ENCODE measurements at regions not wholly inside any gene's neighbourhood (a gene's known extent, or its start where the extent isn't known, plus 50 kb on each side); places are given as distances from the start of the nearest gene placed in this dataset.

- Histone ChIP-seq H3K4me3 (ENCODE audit: low read depth, low read length) (no peak overlapping the region), H3K4me1 (ENCODE audit: control insufficient read depth, insufficient read depth, low read length) (peaks cover 3% of the 10 kb centered on the region; the same call in 1 of the 2 replicates), H3K27ac (ENCODE audit: extremely low read depth, low read depth, low read length) (no peak overlapping the region), H3K36me3 (ENCODE audit: control insufficient read depth in 2 of 2, insufficient read depth in 1 of 2, low read length in 2 of 2) (no peaks in the 10 kb centered on the region), H3K9me3 (ENCODE audit: control insufficient read depth, insufficient read depth, low read depth, low read length) (peaks cover 2% of the 10 kb centered on the region; the same call in 1 of the 2 replicates)
- ChIA-PET POLR2A (no interaction called here), CTCF (no interaction called here)
- TF ChIP-seq ZBTB48 (tag by site-specific recombination; IDR thresholded peaks at IDR 0.05), result no peak
- TF ChIP-seq ZNF701 (tag by site-specific recombination; IDR thresholded peaks at IDR 0.05), result no peak
- TF ChIP-seq ZNF510 (tag by site-specific recombination; IDR thresholded peaks at IDR 0.05; ENCODE audit: insufficient replicate concordance), result no peak
- TF ChIP-seq ZNF433 (tag by site-specific recombination; IDR thresholded peaks at IDR 0.05; ENCODE audit: low read depth), result no peak
- no peak for TF ChIP-seq ZNF571 (tag by site-specific recombination; IDR thresholded peaks at IDR 0.05)
- TF ChIP-seq ZNF707 (tag by site-specific recombination; IDR thresholded peaks at IDR 0.05), result no peak
- no peak for TF ChIP-seq SP7 (tag by site-specific recombination; IDR thresholded peaks at IDR 0.05)
- no peak for TF ChIP-seq ZNF423 (tag by site-specific recombination; IDR thresholded peaks at IDR 0.05)
- TF ChIP-seq ZNF324 (tag by site-specific recombination; IDR thresholded peaks at IDR 0.05), result no peak
- TF ChIP-seq ZNF292 (tag by site-specific recombination; IDR thresholded peaks at IDR 0.05; ENCODE audit: borderline replicate concordance, low read depth), result no peak
- TF ChIP-seq ZNF529 (tag by site-specific recombination; IDR thresholded peaks at IDR 0.05; ENCODE audit: insufficient replicate concordance), result no peak
- no peak for TF ChIP-seq ZBTB11 (tag by site-specific recombination; conservative IDR thresholded peaks at IDR 0.05; ENCODE audit: low read depth)
- TF ChIP-seq ZBTB1 (tag by site-specific recombination; IDR thresholded peaks at IDR 0.05), result no peak
- no peak for TF ChIP-seq ZNF391 (tag by site-specific recombination; IDR thresholded peaks at IDR 0.05; ENCODE audit: borderline replicate concordance, low read depth)
- no peak for TF ChIP-seq ZNF335 (tag by site-specific recombination; conservative IDR thresholded peaks at IDR 0.05)
- TF ChIP-seq ZNF596 (tag by site-specific recombination; IDR thresholded peaks at IDR 0.05), result no peak
- TF ChIP-seq PBX3 (CRISPR knock-in tag; IDR thresholded peaks at IDR 0.05), result no peak
- TF ChIP-seq ZFHX2 (tag by site-specific recombination; conservative IDR thresholded peaks at IDR 0.05), result no peak
Measured at GRCh38 chr19:27822336-27822735, 1390.6 kb downstream of the UQCRFS1 start.

- Histone ChIP-seq H3K36me3 (ENCODE audit: control insufficient read depth in 2 of 2, insufficient read depth in 1 of 2, low read length in 2 of 2) (no peaks in the 10 kb centered on the region), H3K4me3 (ENCODE audit: low read depth, low read length) (no peak overlapping the region), H3K9me3 (ENCODE audit: control insufficient read depth, insufficient read depth, low read depth, low read length) (peaks cover 2% of the 10 kb centered on the region; the same call in 1 of the 2 replicates), H3K4me1 (ENCODE audit: control insufficient read depth, insufficient read depth, low read length) (peaks cover 3% of the 10 kb centered on the region; the same call in 1 of the 2 replicates), H3K27ac (ENCODE audit: extremely low read depth, low read depth, low read length) (no peak overlapping the region)
- ChIA-PET CTCF (interaction anchor here (1.1 kb wide), 1 partner anchor 25 kb away, joined by 6 read pairs; no protein-coding TSS in a partner anchor), POLR2A (no interaction called here)
- TF ChIP-seq ZNF560 (tag by site-specific recombination; IDR thresholded peaks at IDR 0.05; ENCODE audit: borderline replicate concordance), result no peak
- no peak for TF ChIP-seq ZNF670 (tag by site-specific recombination; IDR thresholded peaks at IDR 0.05; ENCODE audit: low read depth)
- no peak for TF ChIP-seq ZBTB21 (tag by site-specific recombination; IDR thresholded peaks at IDR 0.05)
- TF ChIP-seq SALL2 (tag by site-specific recombination; IDR thresholded peaks at IDR 0.05; ENCODE audit: borderline replicate concordance), result no peak
- no peak for TF ChIP-seq ZFP3 (tag by site-specific recombination; IDR thresholded peaks at IDR 0.05; ENCODE audit: low read depth)
- TF ChIP-seq, protein P1, sequence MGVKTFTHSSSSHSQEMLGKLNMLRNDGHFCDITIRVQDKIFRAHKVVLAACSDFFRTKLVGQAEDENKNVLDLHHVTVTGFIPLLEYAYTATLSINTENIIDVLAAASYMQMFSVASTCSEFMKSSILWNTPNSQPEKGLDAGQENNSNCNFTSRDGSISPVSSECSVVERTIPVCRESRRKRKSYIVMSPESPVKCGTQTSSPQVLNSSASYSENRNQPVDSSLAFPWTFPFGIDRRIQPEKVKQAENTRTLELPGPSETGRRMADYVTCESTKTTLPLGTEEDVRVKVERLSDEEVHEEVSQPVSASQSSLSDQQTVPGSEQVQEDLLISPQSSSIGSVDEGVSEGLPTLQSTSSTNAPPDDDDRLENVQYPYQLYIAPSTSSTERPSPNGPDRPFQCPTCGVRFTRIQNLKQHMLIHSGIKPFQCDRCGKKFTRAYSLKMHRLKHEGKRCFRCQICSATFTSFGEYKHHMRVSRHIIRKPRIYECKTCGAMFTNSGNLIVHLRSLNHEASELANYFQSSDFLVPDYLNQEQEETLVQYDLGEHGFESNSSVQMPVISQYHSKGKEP (tag by site-specific recombination; IDR thresholded peaks at IDR 0.05), result no peak
- peak; percentile 87 for TF ChIP-seq SCRT2 (tag by site-specific recombination; IDR thresholded peaks at IDR 0.05)
- TF ChIP-seq ZFP41 (tag by site-specific recombination; IDR thresholded peaks at IDR 0.05; ENCODE audit: borderline replicate concordance), result no peak
- TF ChIP-seq KLF9 (tag by site-specific recombination; IDR thresholded peaks at IDR 0.05; ENCODE audit: low read depth), result no peak
- TF ChIP-seq SCRT1 (tag by site-specific recombination; IDR thresholded peaks at IDR 0.05; ENCODE audit: borderline replicate concordance), result peak; percentile 57; the same call in 1 of the 2 replicates
- no peak for TF ChIP-seq ZSCAN4 (tag by site-specific recombination; IDR thresholded peaks at IDR 0.05)
Measured at GRCh38 chr19:27821418-27822018, 1391.4 kb downstream of the UQCRFS1 start.
